HepG2 (cell line): ENCODE measurements at regions not wholly inside any gene's neighbourhood (a gene's known extent, or its start where the extent isn't known, plus 50 kb on each side); places are given as distances from the start of the nearest gene placed in this dataset.
A peak's percentile ranks its signal among the peaks of the same experiment; 100 is the strongest.
"Not testable (repeated sequence)": the region's sequence is repeated elsewhere in the genome, so short reads cannot be mapped to it uniquely, and the experiment has no call there.

Experiments
- ATAC-seq: fragments of 200-7000 bp; cut with Tn5 transposase; 3 replicates; pipeline ENCODE4 v1.9.1; 2020; ENCODE audit warnings: mild to moderate bottlenecking, moderate library complexity
- BruUV-seq: library from RNA; stranded (reverse); fragments of 400-500 nt; replicated peaks from 2 replicates; lab custom pipeline; 2021; lab: Mats Ljungman, UMichigan
- CTCF ChIA-PET: fragments of 300-600 bp; formaldehyde crosslinking; extraction: SDS; loops from one replicate; lab custom pipeline; 2021; ENCODE audit warnings: low total read pairs, inconsistent platforms, low intra/inter-chr PET ratio; lab: Yijun Ruan, JAX
- POLR2A ChIA-PET: fragments of 350-600 bp; sonication (Branson Sonifier 250); formaldehyde crosslinking; loops from one replicate; lab custom pipeline; 2020; ENCODE audit warnings: antibody characterized with exemption, inconsistent platforms; lab: Yijun Ruan, JAX
- DNase-seq: peaks from one replicate; pipeline ENCODE4 v3.0.0-alpha.2; 2015; ENCODE audit warnings: low spot score
- FAIRE-seq: peaks from 3 replicates; lab custom pipeline; 2011; peaks lifted over from hg19 to GRCh38; lab: Jason Lieb, UNC
- H2AFZ ChIP-seq: one replicate; pipeline ENCODE4 v1.6.1; 2011; ENCODE audit warnings: low read length, inconsistent platforms
- H3K27ac ChIP-seq: fragments of 300-600 bp; 3 replicates; pipeline ENCODE4 v1.8.0; 2011; ENCODE audit warnings: mixed run types, mild to moderate bottlenecking, mixed read lengths, low read length, inconsistent platforms; ENCODE audit not compliant: insufficient read depth; ENCODE audit errors: extremely low read length
- H3K27me3 ChIP-seq, 2 experiments: fragments of 200-600 bp in 1 of 2; 2 replicates in 1 of 2; 3 replicates in 1 of 2; pipeline versions ENCODE4 v1.6.0 to v1.8.0; 2011; ENCODE audit warnings: low read length in 2 of 2, mild to moderate bottlenecking in 2 of 2, moderate library complexity in 2 of 2, inconsistent platforms in 1 of 2; ENCODE audit not compliant: insufficient read depth in 2 of 2, control insufficient read depth in 1 of 2
- H3K36me3 ChIP-seq, 2 experiments: fragments of 200-600 bp in 1 of 2; replicated peaks in 1 of 2; 2 replicates in 1 of 2; 3 replicates in 1 of 2; pipeline versions ENCODE4 v1.5.1 to v1.8.0; 2011; ENCODE audit warnings: low read length in 2 of 2, inconsistent platforms in 1 of 2; ENCODE audit not compliant: insufficient read depth in 2 of 2, control insufficient read depth in 1 of 2
- H3K4me1 ChIP-seq: 2 replicates; pipeline ENCODE4 v1.5.1; 2012; ENCODE audit warnings: low read length, inconsistent platforms; ENCODE audit not compliant: insufficient read depth
- H3K4me2 ChIP-seq: 2 replicates; pipeline ENCODE4 v1.6.0; 2011; ENCODE audit warnings: low read depth, low read length, inconsistent platforms
- H3K4me3 ChIP-seq, 3 experiments: fragments of 200-600 bp in 1 of 3; sonication (generic), shearing (Covaris generic) in 1 of 3; replicated peaks in 1 of 3; 2 replicates each; pipeline ENCODE4 v1.5.1; 2011 to 2016; ENCODE audit warnings: low read length in 3 of 3, inconsistent platforms in 2 of 3, low read depth in 2 of 3, mild to moderate bottlenecking in 2 of 3, control low read depth in 1 of 3, mixed read lengths in 1 of 3; ENCODE audit not compliant: insufficient read depth in 1 of 3
- H3K79me2 ChIP-seq: one replicate; pipeline ENCODE4 v1.6.1; 2011; ENCODE audit warnings: low read length, inconsistent platforms; ENCODE audit not compliant: insufficient read depth
- H3K9ac ChIP-seq: 2 replicates; pipeline ENCODE4 v1.6.0; 2011; ENCODE audit warnings: mild to moderate bottlenecking, low read depth, low read length, inconsistent platforms; ENCODE audit not compliant: insufficient read depth
- H3K9me3 ChIP-seq: 2 replicates; pipeline ENCODE4 v1.5.1; 2012; ENCODE audit warnings: mild to moderate bottlenecking, low read length
- H4K20me1 ChIP-seq: 2 replicates; pipeline ENCODE4 v1.6.0; 2011; ENCODE audit warnings: inconsistent platforms, mild to moderate bottlenecking, low read length, moderate library complexity; ENCODE audit not compliant: insufficient read depth
- CTCF ChIP-seq: sonication (generic); formaldehyde crosslinking; IDR thresholded peaks from 2 replicates; pipeline ENCODE4 v1.5.0; 2020; ENCODE audit warnings: mild to moderate bottlenecking, missing genetic modification reagents, moderate library complexity
- HNF4A ChIP-seq: sonication (generic); formaldehyde crosslinking; IDR thresholded peaks from 2 replicates; pipeline ENCODE4 v1.4.0; 2020; ENCODE audit warnings: missing genetic modification reagents
- STAG1 ChIP-seq: sonication (generic); formaldehyde crosslinking; IDR thresholded peaks from 2 replicates; pipeline ENCODE4 v1.4.0; 2020; ENCODE audit warnings: missing genetic modification reagents
- USF2 ChIP-seq, 2 experiments: sonication (generic) in 1 of 2; formaldehyde crosslinking in 1 of 2; IDR thresholded peaks; 2 replicates each; pipeline versions ENCODE4 v1.5.1 to v1.6.1; 2011 to 2020; ENCODE audit warnings: borderline replicate concordance in 1 of 2, low read depth in 1 of 2, low read length in 1 of 2, mild to moderate bottlenecking in 1 of 2, missing genetic modification reagents in 1 of 2, moderate library complexity in 1 of 2
- WGBS: methylation state at CpG from one replicate; pipeline ENCODE4 v1.1.6; 2017; ENCODE audit warnings: low lambda C conversion rate; 5-methylcytosine and 5-hydroxymethylcytosine counted together
- in situ Hi-C: cut with HindIII; loops from 2 replicates; pipeline ENCODE4 v1.10.0; 2017; ENCODE audit warnings: low pct_unique_long_range_greater_than_20kb; ENCODE audit not compliant: extremely low pct_ligation_motif_present
- intact Hi-C: fragments of 100-400 bp; cut with micrococcal nuclease; formaldehyde crosslinking; loops from one replicate; pipeline ENCODE4 v1.10.0; 2022; ENCODE audit not compliant: unreplicated experiment

- H3K9me3 ChIP-seq; intact Hi-C loops; ATAC-seq; H3K27me3 ChIP-seq; H3K9ac ChIP-seq; H3K4me3 ChIP-seq; FAIRE-seq; in situ Hi-C loops; H3K4me2 ChIP-seq; CTCF ChIA-PET; H4K20me1 ChIP-seq; H3K79me2 ChIP-seq; POLR2A ChIA-PET; H3K36me3 ChIP-seq; BruUV-seq; H3K27ac ChIP-seq; H2AFZ ChIP-seq; TF ChIP-seq USF2 (CRISPR knock-in tag; IDR thresholded peaks at IDR 0.05; ENCODE audit: borderline replicate concordance): not testable (repeated sequence)
- peak; percentile 28; the same call in 1 of the 2 replicates for TF ChIP-seq USF2 (IDR thresholded peaks at IDR 0.05; ENCODE audit: low read depth, low read length)
- TF ChIP-seq HNF4A (CRISPR knock-in tag): peak; percentile 55
- peak; percentile 51 for TF ChIP-seq CTCF (CRISPR knock-in tag)
- TF ChIP-seq STAG1 (CRISPR knock-in tag): peak; percentile 34; the same call in 1 of the 2 replicates
- H3K4me1 ChIP-seq: peaks cover 41% of the 10 kb centered on the region
- DNase-seq: peak; percentile 26
- WGBS: 67% methylated on average over 6 of the region's 6 CpGs
Observed at GRCh38 chr2:131686164-131686893, 158.6 kb downstream of the CCDC74A start.

- H3K4me1 ChIP-seq: peaks cover 41% of the 10 kb centered on the region
- H3K36me3 ChIP-seq, DNase-seq, H3K4me2 ChIP-seq, H3K27ac ChIP-seq, ATAC-seq, intact Hi-C loops, H3K9me3 ChIP-seq, H3K9ac ChIP-seq, H3K79me2 ChIP-seq, H3K4me3 ChIP-seq, in situ Hi-C loops, H2AFZ ChIP-seq, POLR2A ChIA-PET, BruUV-seq, FAIRE-seq, H4K20me1 ChIP-seq, H3K27me3 ChIP-seq, CTCF ChIA-PET: not testable (repeated sequence)
Observed at GRCh38 chr2:131686894-131687238, 159.2 kb downstream of the CCDC74A start.

- H3K36me3 ChIP-seq, H3K4me3 ChIP-seq, H3K4me2 ChIP-seq, H3K27me3 ChIP-seq, intact Hi-C loops, in situ Hi-C loops, CTCF ChIA-PET, H3K79me2 ChIP-seq, BruUV-seq, H3K9ac ChIP-seq, H2AFZ ChIP-seq, H3K27ac ChIP-seq, H3K9me3 ChIP-seq, DNase-seq, POLR2A ChIA-PET, FAIRE-seq, H4K20me1 ChIP-seq: not testable (repeated sequence)
- H3K4me1 ChIP-seq: peaks cover 31% of the 10 kb centered on the region
- peak; percentile 99 for ATAC-seq
- no CpG with 5 or more reads among the region's 2 CpGs for WGBS
Observed at GRCh38 chr2:131689066-131689465, 161.4 kb downstream of the CCDC74A start.
